ENCODE measurements at regions not wholly inside any gene's neighbourhood (a gene's known extent, or its start where the extent isn't known, plus 50 kb on each side); places are given as distances from the start of the nearest gene placed in this dataset.

DNA sequence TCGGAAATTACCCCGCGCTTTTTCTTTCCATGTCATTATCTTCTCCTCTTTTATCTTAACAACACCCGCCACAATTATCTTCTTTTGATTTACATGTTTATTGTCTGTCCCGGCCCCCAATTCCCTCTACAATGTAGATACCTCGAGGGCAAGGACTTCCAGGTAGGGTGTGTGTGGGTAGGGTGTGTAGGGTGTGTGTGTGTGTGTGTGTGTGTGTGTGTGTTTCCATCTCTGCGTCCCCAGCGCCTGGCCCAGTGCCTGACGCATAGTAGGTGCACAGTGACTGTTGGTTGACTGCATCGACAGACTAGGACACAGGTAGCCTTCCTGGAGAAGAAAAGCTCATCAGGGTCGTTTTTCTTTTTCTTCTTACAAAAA, 103.1 kb downstream of the UCHL1 start:
- TF ChIP-seq, protein P1, sequence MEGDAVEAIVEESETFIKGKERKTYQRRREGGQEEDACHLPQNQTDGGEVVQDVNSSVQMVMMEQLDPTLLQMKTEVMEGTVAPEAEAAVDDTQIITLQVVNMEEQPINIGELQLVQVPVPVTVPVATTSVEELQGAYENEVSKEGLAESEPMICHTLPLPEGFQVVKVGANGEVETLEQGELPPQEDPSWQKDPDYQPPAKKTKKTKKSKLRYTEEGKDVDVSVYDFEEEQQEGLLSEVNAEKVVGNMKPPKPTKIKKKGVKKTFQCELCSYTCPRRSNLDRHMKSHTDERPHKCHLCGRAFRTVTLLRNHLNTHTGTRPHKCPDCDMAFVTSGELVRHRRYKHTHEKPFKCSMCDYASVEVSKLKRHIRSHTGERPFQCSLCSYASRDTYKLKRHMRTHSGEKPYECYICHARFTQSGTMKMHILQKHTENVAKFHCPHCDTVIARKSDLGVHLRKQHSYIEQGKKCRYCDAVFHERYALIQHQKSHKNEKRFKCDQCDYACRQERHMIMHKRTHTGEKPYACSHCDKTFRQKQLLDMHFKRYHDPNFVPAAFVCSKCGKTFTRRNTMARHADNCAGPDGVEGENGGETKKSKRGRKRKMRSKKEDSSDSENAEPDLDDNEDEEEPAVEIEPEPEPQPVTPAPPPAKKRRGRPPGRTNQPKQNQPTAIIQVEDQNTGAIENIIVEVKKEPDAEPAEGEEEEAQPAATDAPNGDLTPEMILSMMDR (IDR thresholded peaks at IDR 0.05) = no peak
- TF ChIP-seq EZH2 (IDR thresholded peaks at IDR 0.05; ENCODE audit: borderline replicate concordance, insufficient read depth, low read depth, low read length, poor library complexity, severe bottlenecking) = no peak

Measured in B cell (primary cell).